ENCODE measurements at regions not wholly inside any gene's neighbourhood (a gene's known extent, or its start where the extent isn't known, plus 50 kb on each side); places are given as distances from the start of the nearest gene placed in this dataset.

- ATAC-seq (ENCODE audit: low read depth) = no peak
- intact Hi-C loops (cut with micrococcal nuclease) = no loop called here
- no peak overlapping the region for H4K5ac ChIP-seq (ENCODE audit: low read depth, low read length)
- no peaks in the 10 kb centered on the region for H3K79me1 ChIP-seq (ENCODE audit: low read depth in 1 of 2, low read length in 2 of 2)
- H3K4ac ChIP-seq (ENCODE audit: low read depth, low read length) = no peak overlapping the region
- DNase-seq = no peak
- no TSS peak for BruUV-seq (replicated peaks)
- H3K27ac ChIP-seq (ENCODE audit: insufficient read depth, low read length) = no peak overlapping the region
- ChIA-PET POLR2A (ENCODE audit: unreplicated experiment) (no interaction called here), CTCF (no interaction called here)
- H2AK9ac ChIP-seq (replicated peaks; ENCODE audit: low read depth, low read length, poor library complexity) = no peak overlapping the region
- no peak overlapping the region for H2BK20ac ChIP-seq (ENCODE audit: low read depth, low read length)
- no peak overlapping the region for H2AFZ ChIP-seq (replicated peaks; ENCODE audit: low read length, poor library complexity)
- no peak overlapping the region for H4K8ac ChIP-seq (ENCODE audit: low read depth in 2 of 2, low read length in 2 of 2)
- H3K4me3 ChIP-seq (ENCODE audit: insufficient read depth, low read depth, low read length) = no peak overlapping the region
- H4K91ac ChIP-seq (ENCODE audit: insufficient read depth, low read depth, low read length) = no peak overlapping the region
- no peaks in the 10 kb centered on the region for H3K9me1 ChIP-seq (ENCODE audit: insufficient read depth, low read length)
- in situ Hi-C loops (cut with MboI; ENCODE audit: low sequenced_read_pairs) = no loop called here
- no peak for TF ChIP-seq FOS (IDR thresholded peaks at IDR 0.05; ENCODE audit: low read depth, low read length)
- TF ChIP-seq NFE2L2 (IDR thresholded peaks at IDR 0.05; ENCODE audit: low read depth, low read length) = no peak
- no peak for TF ChIP-seq RFX5 (IDR thresholded peaks at IDR 0.05; ENCODE audit: low read depth, low read length)
- TF ChIP-seq, protein P1, sequence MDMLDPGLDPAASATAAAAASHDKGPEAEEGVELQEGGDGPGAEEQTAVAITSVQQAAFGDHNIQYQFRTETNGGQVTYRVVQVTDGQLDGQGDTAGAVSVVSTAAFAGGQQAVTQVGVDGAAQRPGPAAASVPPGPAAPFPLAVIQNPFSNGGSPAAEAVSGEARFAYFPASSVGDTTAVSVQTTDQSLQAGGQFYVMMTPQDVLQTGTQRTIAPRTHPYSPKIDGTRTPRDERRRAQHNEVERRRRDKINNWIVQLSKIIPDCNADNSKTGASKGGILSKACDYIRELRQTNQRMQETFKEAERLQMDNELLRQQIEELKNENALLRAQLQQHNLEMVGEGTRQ (IDR thresholded peaks at IDR 0.05; ENCODE audit: low read depth, low read length) = no peak
- no peak for TF ChIP-seq MXI1 (IDR thresholded peaks at IDR 0.05; ENCODE audit: borderline replicate concordance, low read depth, low read length)
- TF ChIP-seq BHLHE40 (IDR thresholded peaks at IDR 0.05; ENCODE audit: low read depth, low read length) = no peak
- TF ChIP-seq CEBPB (IDR thresholded peaks at IDR 0.05; ENCODE audit: low read depth, low read length) = no peak
- no peak for TF ChIP-seq RAD21 (IDR thresholded peaks at IDR 0.05; ENCODE audit: low read length)
- TF ChIP-seq, protein P2, sequence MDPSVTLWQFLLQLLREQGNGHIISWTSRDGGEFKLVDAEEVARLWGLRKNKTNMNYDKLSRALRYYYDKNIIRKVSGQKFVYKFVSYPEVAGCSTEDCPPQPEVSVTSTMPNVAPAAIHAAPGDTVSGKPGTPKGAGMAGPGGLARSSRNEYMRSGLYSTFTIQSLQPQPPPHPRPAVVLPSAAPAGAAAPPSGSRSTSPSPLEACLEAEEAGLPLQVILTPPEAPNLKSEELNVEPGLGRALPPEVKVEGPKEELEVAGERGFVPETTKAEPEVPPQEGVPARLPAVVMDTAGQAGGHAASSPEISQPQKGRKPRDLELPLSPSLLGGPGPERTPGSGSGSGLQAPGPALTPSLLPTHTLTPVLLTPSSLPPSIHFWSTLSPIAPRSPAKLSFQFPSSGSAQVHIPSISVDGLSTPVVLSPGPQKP (IDR thresholded peaks at IDR 0.05; ENCODE audit: borderline replicate concordance, low read depth, low read length) = no peak
- TF ChIP-seq CHD1 (IDR thresholded peaks at IDR 0.05; ENCODE audit: low read depth, low read length) = no peak
- no peak for TF ChIP-seq POLR2A (IDR thresholded peaks at IDR 0.05; ENCODE audit: low read depth, low read length)
- no peak for TF ChIP-seq MAFK (IDR thresholded peaks at IDR 0.05; ENCODE audit: low read depth, low read length)
- TF ChIP-seq RCOR1 (IDR thresholded peaks at IDR 0.05; ENCODE audit: insufficient replicate concordance, low read length) = no peak
- no peaks in the 10 kb centered on the region for H4K20me1 ChIP-seq (ENCODE audit: insufficient read depth, low read length)
- no CpG with 5 or more reads among the region's 5 CpGs for WGBS, 2 experiments (ENCODE audit: extremely low coverage in 2 of 2, insufficient read length in 1 of 2)
- H2BK5ac ChIP-seq (ENCODE audit: low read depth, low read length, poor library complexity, severe bottlenecking) = no peak overlapping the region
- H3K4me2 ChIP-seq (ENCODE audit: low read depth, low read length) = no peak overlapping the region
- no peak overlapping the region for H2BK15ac ChIP-seq (ENCODE audit: low read depth, low read length)
- H3K56ac ChIP-seq (ENCODE audit: extremely low read depth, insufficient read depth, low read length) = no peak overlapping the region
- no peaks in the 10 kb centered on the region for H3K4me1 ChIP-seq (ENCODE audit: control insufficient read depth, insufficient read depth, low read length)
- H3K9ac ChIP-seq (ENCODE audit: low read depth, low read length) = no peak overlapping the region
- H3K9me3 ChIP-seq (ENCODE audit: control insufficient read depth, insufficient read depth, low read length) = peaks cover 7% of the 10 kb centered on the region
- dilution Hi-C loops (cut with HindIII; ENCODE audit: low sequenced_read_pairs, unreplicated experiment) = no loop called here
- no peak overlapping the region for H3K18ac ChIP-seq (ENCODE audit: low read depth, low read length)
- no peak overlapping the region for H2BK120ac ChIP-seq (ENCODE audit: low read depth, low read length)
- no peaks in the 10 kb centered on the region for H3K27me3 ChIP-seq (ENCODE audit: control insufficient read depth, insufficient read depth, low read length)
- H3K14ac ChIP-seq (replicated peaks; ENCODE audit: low read depth, low read length) = no peak overlapping the region
- no peak overlapping the region for H2AK5ac ChIP-seq (ENCODE audit: low read depth, low read length)
- H3K23ac ChIP-seq (ENCODE audit: low read depth, low read length) = no peak overlapping the region
- no peaks in the 10 kb centered on the region for H3K36me3 ChIP-seq (ENCODE audit: control insufficient read depth, insufficient read depth, low read length)
Measured at GRCh38 chr9:129367287-129367686, 189.2 kb upstream of the IER5L start.
